Endodermal cell (in vitro differentiated cells): ENCODE measurements at regions not wholly inside any gene's neighbourhood (a gene's known extent, or its start where the extent isn't known, plus 50 kb on each side); places are given as distances from the start of the nearest gene placed in this dataset.

Experiments
- DNase-seq: peaks from one replicate; pipeline ENCODE4 v3.0.0-alpha.2; 2017
- H3K27ac ChIP-seq: 2 replicates; pipeline ENCODE4 v1.5.1; 2013; ENCODE audit warnings: mild to moderate bottlenecking, low read depth, low read length, moderate library complexity
- H3K27me3 ChIP-seq: 2 replicates; pipeline ENCODE4 v1.6.1; 2013; ENCODE audit warnings: mild to moderate bottlenecking, low read length, moderate library complexity; ENCODE audit not compliant: insufficient read depth, control insufficient read depth, poor library complexity, severe bottlenecking
- H3K36me3 ChIP-seq: 2 replicates; pipeline ENCODE4 v1.7.0; 2013; ENCODE audit warnings: mild to moderate bottlenecking, low read length, moderate library complexity; ENCODE audit not compliant: control insufficient read depth, insufficient read depth
- H3K4me1 ChIP-seq: one replicate; pipeline ENCODE4 v1.7.0; 2013; ENCODE audit warnings: low read length; ENCODE audit not compliant: control insufficient read depth, insufficient read depth
- H3K4me3 ChIP-seq: 2 replicates; pipeline ENCODE4 v1.5.1; 2013; ENCODE audit warnings: mild to moderate bottlenecking, low read length, moderate library complexity
- H3K9ac ChIP-seq: 2 replicates; pipeline ENCODE4 v1.6.1; 2013; ENCODE audit warnings: mild to moderate bottlenecking, low read length, moderate library complexity; ENCODE audit not compliant: poor library complexity, severe bottlenecking; ENCODE audit errors: extremely low read depth
- H3K9me3 ChIP-seq: 2 replicates; pipeline ENCODE4 v1.6.1; 2013; ENCODE audit warnings: mild to moderate bottlenecking, low read length, moderate library complexity; ENCODE audit not compliant: control insufficient read depth
- H3K27ac Mint-ChIP-seq: 2 replicates; pipeline ENCODE4 v1.8.0; 2020; ENCODE audit warnings: mixed read lengths
- H3K27me3 Mint-ChIP-seq: 2 replicates; pipeline ENCODE4 v1.8.0; 2021; ENCODE audit warnings: mild to moderate bottlenecking, mixed read lengths; ENCODE audit not compliant: insufficient read depth
- H3K36me3 Mint-ChIP-seq: 2 replicates; pipeline ENCODE4 v1.8.0; 2020; ENCODE audit warnings: low read depth, mixed read lengths
- H3K4me1 Mint-ChIP-seq: 2 replicates; pipeline ENCODE4 v1.8.0; 2020; ENCODE audit warnings: mixed read lengths
- H3K4me3 Mint-ChIP-seq: 2 replicates; pipeline ENCODE4 v1.8.0; 2020; ENCODE audit warnings: mild to moderate bottlenecking, moderate library complexity, mixed read lengths
- H3K9me3 Mint-ChIP-seq: 2 replicates; pipeline ENCODE4 v1.8.0; 2020; ENCODE audit warnings: mild to moderate bottlenecking, mixed read lengths
- CTCF ChIP-seq: fragments of 200-600 bp; sonication (generic); conservative IDR thresholded peaks from 2 replicates; pipeline ENCODE4 v1.5.0; 2021; ENCODE audit warnings: antibody characterized with exemption, mild to moderate bottlenecking
- WGBS, 2 experiments: methylation state at CpG; one replicate each; pipeline versions ENCODE4 v1.1.5 to v1.1.7; 2013; ENCODE audit warnings: missing lambda C conversion rate in 2 of 2, mixed read lengths in 1 of 2; ENCODE audit not compliant: insufficient coverage in 1 of 2, insufficient read length in 1 of 2; 5-methylcytosine and 5-hydroxymethylcytosine counted together

DNA sequence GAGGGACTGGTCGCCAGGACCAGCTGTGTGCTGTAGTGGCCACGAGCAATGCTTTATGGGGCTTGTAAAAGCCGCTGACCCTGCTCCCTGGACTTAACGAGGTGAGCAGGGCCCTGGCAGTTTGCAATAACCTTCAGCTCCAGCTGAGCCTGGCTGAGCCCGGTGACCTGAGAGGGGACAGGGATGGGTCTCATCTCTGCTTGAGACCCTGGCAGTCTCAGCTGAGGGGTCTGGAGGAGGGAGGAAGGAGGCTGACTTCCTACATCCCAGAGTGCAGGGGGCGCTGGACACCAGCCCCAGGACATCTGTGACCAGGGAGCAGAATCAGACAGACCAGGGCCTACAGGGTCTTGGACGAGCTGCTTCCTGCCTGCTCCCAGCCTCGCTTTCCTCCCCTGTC is 277.5 kb upstream of the MVB12B start:
- Mint-ChIP-seq H3K27me3 (no peaks in the 10 kb centered on the region), H3K27ac (no peak overlapping the region), H3K4me1 (peaks cover 5% of the 10 kb centered on the region), H3K36me3 (no peaks in the 10 kb centered on the region), H3K4me3 (no peak overlapping the region), H3K9me3 (peaks cover 11% of the 10 kb centered on the region)
- no peaks in the 10 kb centered on the region for H3K36me3 ChIP-seq
- H3K27ac ChIP-seq: no peak overlapping the region
- no peak overlapping the region for H3K9ac ChIP-seq
- peaks cover 6% of the 10 kb centered on the region for H3K9me3 ChIP-seq
- no peaks in the 10 kb centered on the region for H3K27me3 ChIP-seq
- peak; percentile 64 for TF ChIP-seq CTCF
- WGBS, 2 experiments: 78 to 90% methylated on average over 6 to 8 of the region's 8 CpGs
- H3K4me3 ChIP-seq: no peak overlapping the region
- H3K4me1 ChIP-seq: no peaks in the 10 kb centered on the region
- DNase-seq: peak; percentile 70

- no peak for DNase-seq
Observed at GRCh38 chr9:126049896-126050604, 276.6 kb upstream of the MVB12B start.

DNA sequence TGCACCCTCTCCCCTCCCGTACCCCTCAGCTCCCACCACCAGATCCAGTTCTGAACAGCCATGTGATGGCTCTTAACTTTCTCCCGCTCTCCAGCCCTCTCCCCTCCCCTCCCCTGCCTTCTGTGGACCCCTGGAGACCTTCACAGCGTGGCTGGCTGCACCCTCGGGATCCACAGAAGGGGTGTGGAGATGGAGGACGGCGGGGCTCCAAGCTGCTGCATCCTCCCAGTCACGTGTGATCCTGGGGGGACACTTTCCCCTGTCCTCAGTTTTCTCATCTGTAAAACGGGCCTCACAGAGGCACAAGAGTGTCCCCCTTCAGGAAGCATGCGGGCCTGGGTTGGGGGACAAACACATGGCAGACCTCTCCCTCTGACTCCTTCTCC is 276.0 kb upstream of the MVB12B start:
- Histone ChIP-seq H3K27ac (no peak overlapping the region), H3K27me3 (no peaks in the 10 kb centered on the region), H3K9me3 (peaks cover 5% of the 10 kb centered on the region), H3K36me3 (no peaks in the 10 kb centered on the region), H3K4me1 (no peaks in the 10 kb centered on the region), H3K4me3 (no peak overlapping the region), H3K9ac (no peak overlapping the region)
- no peak for DNase-seq
- H3K4me3 Mint-ChIP-seq: no peak overlapping the region
- peaks cover 2% of the 10 kb centered on the region for H3K4me1 Mint-ChIP-seq
- no peak overlapping the region for H3K27ac Mint-ChIP-seq
- no peak for TF ChIP-seq CTCF
- H3K27me3 Mint-ChIP-seq: no peaks in the 10 kb centered on the region
- H3K36me3 Mint-ChIP-seq: no peaks in the 10 kb centered on the region
- peaks cover 6% of the 10 kb centered on the region for H3K9me3 Mint-ChIP-seq
- 91 to 96% methylated on average over 6 to 9 of the region's 9 CpGs for WGBS, 2 experiments

More at GRCh38 chr9:126049896-126050604, 276.6 kb upstream of the MVB12B start:
- 85 to 89% methylated on average over 12 to 26 of the region's 26 CpGs for WGBS, 2 experiments
- H3K4me1 ChIP-seq: no peaks in the 10 kb centered on the region
- H3K27me3 ChIP-seq: no peaks in the 10 kb centered on the region
- no peak overlapping the region for H3K4me3 ChIP-seq
- H3K9me3 ChIP-seq: peaks cover 6% of the 10 kb centered on the region
- Mint-ChIP-seq H3K36me3 (no peaks in the 10 kb centered on the region), H3K27me3 (no peaks in the 10 kb centered on the region), H3K9me3 (peaks cover 6% of the 10 kb centered on the region), H3K27ac (peak overlapping the region; percentile 19), H3K4me3 (no peak overlapping the region), H3K4me1 (peaks cover 2% of the 10 kb centered on the region)
- no peak overlapping the region for H3K9ac ChIP-seq
- H3K36me3 ChIP-seq: no peaks in the 10 kb centered on the region
- H3K27ac ChIP-seq: no peak overlapping the region
- no peak for TF ChIP-seq CTCF
